Heart right ventricle (tissue), 16 donors: ENCODE measurements at regions not wholly inside any gene's neighbourhood (a gene's known extent, or its start where the extent isn't known, plus 50 kb on each side); places are given as distances from the start of the nearest gene placed in this dataset.

Experiments used
- ATAC-seq, 8 donors: fragments of 200-7000 bp; cut with Tn5 transposase; one replicate each; pipeline ENCODE4 v1.9.1; 2020; ENCODE audit warnings: mild to moderate bottlenecking in 8 of 8, moderate library complexity in 8 of 8, moderate number of reproducible peaks in 1 of 8
- DNase-seq, 2 donors: peaks; one replicate each; pipeline ENCODE4 v3.0.0-alpha.2; 2020
- H3K27ac ChIP-seq, 10 donors: fragments of 200-600 bp; sonication (generic) in 2 of 10; one replicate each; pipeline versions ENCODE4 v1.5.0 to v1.8.0; 2020 to 2022; ENCODE audit warnings: mild to moderate bottlenecking in 3 of 10
- H3K27me3 ChIP-seq, 7 donors: fragments of 200-600 bp; one replicate each; pipeline ENCODE4 v1.8.0; 2021 to 2022; ENCODE audit warnings: mild to moderate bottlenecking in 2 of 7
- H3K36me3 ChIP-seq, 9 donors: fragments of 200-600 bp; sonication (generic) in 1 of 9; one replicate each; pipeline versions ENCODE4 v1.5.0 to v1.8.0; 2020 to 2022; ENCODE audit warnings: mild to moderate bottlenecking in 2 of 9
- H3K4me1 ChIP-seq, 9 donors: fragments of 200-600 bp; sonication (generic) in 1 of 9; one replicate each; pipeline versions ENCODE4 v1.5.0 to v1.8.0; 2020 to 2022; ENCODE audit warnings: mild to moderate bottlenecking in 4 of 9
- H3K4me3 ChIP-seq, 10 donors: fragments of 200-600 bp; sonication (generic) in 2 of 10; one replicate each; pipeline versions ENCODE4 v1.5.0 to v1.8.0; 2020 to 2022; ENCODE audit warnings: mild to moderate bottlenecking in 7 of 10, moderate library complexity in 2 of 10
- H3K9me3 ChIP-seq, 11 donors: fragments of 200-600 bp in 10 of 11; sonication (generic) in 2 of 11; one replicate each; pipeline versions ENCODE4 v1.5.0 to v1.8.0; 2013 to 2022; ENCODE audit warnings: mild to moderate bottlenecking in 2 of 11, control low read depth in 1 of 11, moderate library complexity in 1 of 11
- CTCF ChIP-seq, 9 donors: fragments of 200-600 bp; sonication (generic) in 2 of 9; IDR thresholded peaks; one replicate each; pipeline versions ENCODE4 v1.5.0 to v1.8.0; 2021 to 2022; ENCODE audit warnings: antibody characterized with exemption in 9 of 9, mild to moderate bottlenecking in 5 of 9, moderate library complexity in 1 of 9
- WGBS, 2 donors: extraction: QIAGEN DNeasy Blood & Tissue Kit; methylation state at CpG; one replicate each; pipeline ENCODE4 v1.1.7; 2013; ENCODE audit warnings: inconsistent platforms in 1 of 2; 5-methylcytosine and 5-hydroxymethylcytosine counted together
- intact Hi-C, 10 donors: fragments of 100-400 bp; cut with DNase I; formaldehyde crosslinking; loops; one replicate each; pipeline versions ENCODE4 v1.11.1 to v1.14.2; 2022
- donor health status: Arrhythmogenic right ventricular cardiomyopathy.
- donor health status: ischemic (EF 13 %, LVEDD 7.1; RV severe dilation, severe dysfunction).
- donor health status: healthy with polysubstance abuse.
- donor health status: DM: no; HTN: yes; CAD: no.
- donor health status: DM: no; HTN: no; CAD: no.
- donor health status: ischemic (EF 25% LVEDD 6.9; RV normal size, moderate dysfunction).
- donor health status: ischemic (EF 25% LVEDD 5.7; RV mildly dilated, moderate dysfunction).
- donor health status: healthy.
- donor health status: DM: yes; HTN: yes; CAD: no.
- donor health status: Ischemic cardiomyopathy.
- donor health status: ischemic (EF 35%, LVEDD 5.7; RV mildly dilated, moderate dysfunction).
- donor health status: nonischemic (EF 11% LVEDD 7.7; RV severe dilation, severe dysfunction).
- donor health status: DM: yes; HTN: yes; CAD: no.
- donor health status: PGD.
- donor health status: ischemic (EF 29% LVEDD 5.4; RV normal size, mild dysfunction).
- donor health status: nonischemic (EF 23%, LVEDD 6.1; RV moderate dilation, normal function).

- intact Hi-C loops = no loop called here
- Histone ChIP-seq H3K4me3 (no peak overlapping the region), H3K36me3 (no peaks in the 10 kb centered on the region), H3K27ac (no peak overlapping the region), H3K4me1 (no peaks in the 10 kb centered on the region), H3K27me3 (peaks cover 0 to 13% (median 0%) of the 10 kb centered on the region in 7 donors), H3K9me3 (no peaks in the 10 kb centered on the region)
- TF ChIP-seq CTCF (IDR thresholded peaks at IDR 0.05) = no peak
- peak in 1 of 8 donors; percentile 37 for ATAC-seq
- no peak for DNase-seq
- WGBS, 2 donors = 58 to 59% methylated on average over 7 of the region's 7 CpGs
These were observed 664.0 kb upstream of the ARGLU1 start for GRCh38 chr13:107231944-107232343.

GRCh38 chr13:107223867-107224266, 655.9 kb upstream of the ARGLU1 start:
- Histone ChIP-seq H3K9me3 (no peaks in the 10 kb centered on the region), H3K27me3 (no peaks in the 10 kb centered on the region), H3K4me1 (no peaks in the 10 kb centered on the region), H3K27ac (no peak overlapping the region), H3K4me3 (no peak overlapping the region), H3K36me3 (no peaks in the 10 kb centered on the region)
- ATAC-seq (no peak), DNase-seq (no peak)
- TF ChIP-seq CTCF (IDR thresholded peaks at IDR 0.05) = no peak
- intact Hi-C loops = no loop called here

- H3K27me3 ChIP-seq = peaks cover 0 to 6% (median 0%) of the 10 kb centered on the region in 7 donors
- H3K36me3 ChIP-seq = no peaks in the 10 kb centered on the region
- DNase-seq = no peak
- no peak for TF ChIP-seq CTCF (IDR thresholded peaks at IDR 0.05)
- H3K27ac ChIP-seq = no peak overlapping the region
- no peak overlapping the region for H3K4me3 ChIP-seq
- no peak for ATAC-seq
- intact Hi-C loops = no loop called here
- no peaks in the 10 kb centered on the region for H3K9me3 ChIP-seq
- WGBS, 2 donors = 91 to 96% methylated on average over 3 of the region's 3 CpGs
- H3K4me1 ChIP-seq = no peaks in the 10 kb centered on the region
These were observed 654.7 kb upstream of the ARGLU1 start for GRCh38 chr13:107222597-107222996.

GRCh38 chr13:107220245-107220644, 652.3 kb upstream of the ARGLU1 start:
- H3K27me3 ChIP-seq = peaks cover 0 to 6% (median 0%) of the 10 kb centered on the region in 7 donors
- WGBS, 2 donors = 74 to 85% methylated on average over 2 of the region's 2 CpGs
- no peaks in the 10 kb centered on the region for H3K9me3 ChIP-seq
- peaks cover 0 to 4% (median 0%) of the 10 kb centered on the region in 9 donors for H3K4me1 ChIP-seq
- ATAC-seq (no peak), DNase-seq (no peak)
- H3K36me3 ChIP-seq = no peaks in the 10 kb centered on the region
- no peak for TF ChIP-seq CTCF (IDR thresholded peaks at IDR 0.05)
- intact Hi-C loops = no loop called here
- H3K4me3 ChIP-seq = no peak overlapping the region
- H3K27ac ChIP-seq = no peak overlapping the region
